ENCODE measurements at regions not wholly inside any gene's neighbourhood (a gene's known extent, or its start where the extent isn't known, plus 50 kb on each side); places are given as distances from the start of the nearest gene placed in this dataset.

- no peak for TF ChIP-seq CTCF (IDR thresholded peaks at IDR 0.05; ENCODE audit: low read depth, low read length)
- TF ChIP-seq EZH2phosphoT487 (IDR thresholded peaks at IDR 0.05; ENCODE audit: low read depth) = no peak
These were observed 233.8 kb upstream of the MPDZ start for GRCh38 chr9:13513286-13513685.

All from OCI-LY3 (cell line).